SU-DHL-6 (cell line): ENCODE measurements at regions not wholly inside any gene's neighbourhood (a gene's known extent, or its start where the extent isn't known, plus 50 kb on each side); places are given as distances from the start of the nearest gene placed in this dataset.

Experiments used
- EZH2phosphoT487 ChIP-seq: fragments of 200-600 bp; sonication (generic), shearing (Covaris generic); conservative IDR thresholded peaks from 2 replicates; pipeline ENCODE4 v1.6.1; 2018; ENCODE audit warnings: mild to moderate bottlenecking, antibody characterized with exemption, low read length, moderate library complexity, mixed read lengths
- TF ChIP-seq, protein P1 (sequence below): fragments of 200-600 bp; sonication (generic); IDR thresholded peaks from one replicate; pipeline ENCODE4 v1.5.1; 2017; ENCODE audit warnings: antibody characterized with exemption, mild to moderate bottlenecking, low read length, moderate library complexity; ENCODE audit not compliant: insufficient read depth, poor library complexity, severe bottlenecking

- TF ChIP-seq, protein P1, sequence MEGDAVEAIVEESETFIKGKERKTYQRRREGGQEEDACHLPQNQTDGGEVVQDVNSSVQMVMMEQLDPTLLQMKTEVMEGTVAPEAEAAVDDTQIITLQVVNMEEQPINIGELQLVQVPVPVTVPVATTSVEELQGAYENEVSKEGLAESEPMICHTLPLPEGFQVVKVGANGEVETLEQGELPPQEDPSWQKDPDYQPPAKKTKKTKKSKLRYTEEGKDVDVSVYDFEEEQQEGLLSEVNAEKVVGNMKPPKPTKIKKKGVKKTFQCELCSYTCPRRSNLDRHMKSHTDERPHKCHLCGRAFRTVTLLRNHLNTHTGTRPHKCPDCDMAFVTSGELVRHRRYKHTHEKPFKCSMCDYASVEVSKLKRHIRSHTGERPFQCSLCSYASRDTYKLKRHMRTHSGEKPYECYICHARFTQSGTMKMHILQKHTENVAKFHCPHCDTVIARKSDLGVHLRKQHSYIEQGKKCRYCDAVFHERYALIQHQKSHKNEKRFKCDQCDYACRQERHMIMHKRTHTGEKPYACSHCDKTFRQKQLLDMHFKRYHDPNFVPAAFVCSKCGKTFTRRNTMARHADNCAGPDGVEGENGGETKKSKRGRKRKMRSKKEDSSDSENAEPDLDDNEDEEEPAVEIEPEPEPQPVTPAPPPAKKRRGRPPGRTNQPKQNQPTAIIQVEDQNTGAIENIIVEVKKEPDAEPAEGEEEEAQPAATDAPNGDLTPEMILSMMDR = no peak
- no peak for TF ChIP-seq EZH2phosphoT487
Measured at GRCh38 chr1:191284175-191284574, 806.5 kb upstream of the BRINP3 start.
